Activated T-helper 2 cell treated with anti-CD3 and anti-CD28 coated beads, Interferon-gamma antibody, Interleukin-2, Interleukin-4, amounts not matched to agents 10 μg/mL and 5 μg/mL and 100 μg/mL, durations not matched to agents 14 hours and 24 hours and 36 hours (primary cell): ENCODE measurements at regions not wholly inside any gene's neighbourhood (a gene's known extent, or its start where the extent isn't known, plus 50 kb on each side); places are given as distances from the start of the nearest gene placed in this dataset.

Source experiments
- DNase-seq: peaks from one replicate; pipeline ENCODE4 v3.0.0; 2021; ENCODE audit warnings: low spot score
- H3K27ac Mint-ChIP-seq: one replicate; pipeline ENCODE4 v1.8.0; 2021; ENCODE audit warnings: mixed read lengths
- H3K27me3 Mint-ChIP-seq: one replicate; pipeline ENCODE4 v1.8.0; 2021; ENCODE audit warnings: low read depth, mixed read lengths
- H3K36me3 Mint-ChIP-seq: one replicate; pipeline ENCODE4 v1.8.0; 2021; ENCODE audit warnings: low read depth, mixed read lengths
- H3K4me1 Mint-ChIP-seq: one replicate; pipeline ENCODE4 v1.8.0; 2021; ENCODE audit warnings: low read depth, mixed read lengths
- H3K4me3 Mint-ChIP-seq: one replicate; pipeline ENCODE4 v1.8.0; 2021; ENCODE audit warnings: low read depth, mild to moderate bottlenecking, moderate library complexity, mixed read lengths
- H3K9me3 Mint-ChIP-seq: one replicate; pipeline ENCODE4 v1.8.0; 2021; ENCODE audit warnings: mixed read lengths
- intact Hi-C: fragments of 100-400 bp; cut with micrococcal nuclease; formaldehyde crosslinking; loops from one replicate; pipeline ENCODE4 v1.15.1; 2023

GRCh38 chr6:12418946-12419345 lies 128.8 kb downstream of the EDN1 start:
- no peaks in the 10 kb centered on the region for H3K4me1 Mint-ChIP-seq
- no peak for DNase-seq
- H3K4me3 Mint-ChIP-seq: no peak overlapping the region
- no peak overlapping the region for H3K27ac Mint-ChIP-seq
- H3K9me3 Mint-ChIP-seq: no peaks in the 10 kb centered on the region
- intact Hi-C loops: no loop called here
- no peaks in the 10 kb centered on the region for H3K36me3 Mint-ChIP-seq
- peaks cover 2% of the 10 kb centered on the region for H3K27me3 Mint-ChIP-seq

- H3K4me1 Mint-ChIP-seq: no peaks in the 10 kb centered on the region
- intact Hi-C loops: no loop called here
- peaks cover 2% of the 10 kb centered on the region for H3K27me3 Mint-ChIP-seq
- no peak overlapping the region for H3K27ac Mint-ChIP-seq
- no peaks in the 10 kb centered on the region for H3K36me3 Mint-ChIP-seq
- no peak overlapping the region for H3K4me3 Mint-ChIP-seq
- DNase-seq: no peak
- H3K9me3 Mint-ChIP-seq: no peaks in the 10 kb centered on the region
Observed at GRCh38 chr6:12419631-12420272, 129.6 kb downstream of the EDN1 start.

DNA sequence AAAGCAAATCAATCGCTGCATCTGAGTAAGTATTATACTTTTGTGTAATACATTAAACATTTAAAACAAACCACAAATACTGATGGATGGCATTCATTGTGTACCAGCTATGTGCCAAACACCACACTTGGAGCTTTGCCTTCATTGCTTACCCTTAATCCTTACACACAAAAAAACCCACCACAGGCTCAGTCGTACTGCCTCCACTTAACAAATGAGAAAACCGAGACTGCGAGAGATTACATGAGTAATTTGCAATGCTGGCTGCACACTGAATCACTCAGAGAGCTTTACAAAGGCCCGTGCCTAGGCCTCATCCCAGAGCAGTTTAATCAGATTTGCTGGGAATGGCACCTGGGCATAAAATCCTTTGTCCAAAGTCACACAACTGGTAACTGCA lies 130.5 kb downstream of the EDN1 start:
- Mint-ChIP-seq H3K27me3 (peaks cover 2% of the 10 kb centered on the region), H3K4me1 (no peaks in the 10 kb centered on the region), H3K4me3 (no peak overlapping the region), H3K9me3 (no peaks in the 10 kb centered on the region), H3K36me3 (no peaks in the 10 kb centered on the region), H3K27ac (no peak overlapping the region)
- intact Hi-C loops: no loop called here
- no peak for DNase-seq

DNA sequence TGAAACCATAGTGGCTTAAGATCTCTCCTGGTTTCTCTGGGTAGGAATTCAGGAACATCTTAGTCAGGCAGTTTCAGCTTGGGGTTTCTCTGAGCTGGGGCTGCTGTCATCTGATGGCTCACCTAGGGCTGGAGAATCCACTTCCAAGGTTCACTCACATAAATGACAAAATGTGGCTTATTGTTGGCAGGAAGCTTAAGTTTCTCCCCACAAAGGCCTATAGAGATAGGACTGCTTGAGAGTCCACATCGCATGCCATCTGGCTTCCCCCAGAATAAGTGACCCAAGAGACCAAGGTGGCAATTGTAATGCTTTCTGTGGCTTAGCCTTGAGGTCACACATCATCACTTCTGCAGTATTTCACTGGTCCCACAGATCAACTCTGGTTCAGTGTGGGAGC lies 131.4 kb downstream of the EDN1 start:
- no peaks in the 10 kb centered on the region for H3K9me3 Mint-ChIP-seq
- H3K27me3 Mint-ChIP-seq: no peaks in the 10 kb centered on the region
- no peak for DNase-seq
- intact Hi-C loops: no loop called here
- H3K4me1 Mint-ChIP-seq: no peaks in the 10 kb centered on the region
- H3K4me3 Mint-ChIP-seq: no peak overlapping the region
- no peak overlapping the region for H3K27ac Mint-ChIP-seq
- no peaks in the 10 kb centered on the region for H3K36me3 Mint-ChIP-seq

GRCh38 chr6:12422848-12423247 lies 132.7 kb downstream of the EDN1 start:
- Mint-ChIP-seq H3K9me3 (no peaks in the 10 kb centered on the region), H3K27me3 (no peaks in the 10 kb centered on the region)

DNA sequence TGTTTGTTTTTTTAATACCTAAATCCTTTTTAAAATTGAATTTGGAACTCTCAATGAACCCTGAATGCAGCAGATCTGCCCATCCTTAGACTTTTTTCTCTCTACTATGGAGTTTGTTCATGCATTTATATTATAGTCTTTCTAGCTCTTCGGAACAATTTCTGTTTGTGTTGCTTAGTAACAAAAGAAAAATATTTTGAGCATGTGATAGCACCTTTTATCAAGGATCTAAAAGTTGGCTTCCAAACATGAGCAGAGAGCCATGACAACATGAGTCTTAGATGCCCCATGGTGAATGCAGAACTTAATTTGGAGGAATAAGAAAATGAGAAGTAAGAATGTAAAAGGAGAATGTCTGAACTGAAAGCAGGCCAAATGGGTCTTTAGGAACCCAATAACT lies 133.7 kb downstream of the EDN1 start:
- no peaks in the 10 kb centered on the region for H3K27me3 Mint-ChIP-seq
- H3K27ac Mint-ChIP-seq: no peak overlapping the region
- H3K4me3 Mint-ChIP-seq: no peak overlapping the region
- intact Hi-C loops: no loop called here
- DNase-seq: no peak
- no peaks in the 10 kb centered on the region for H3K9me3 Mint-ChIP-seq
- no peaks in the 10 kb centered on the region for H3K4me1 Mint-ChIP-seq
- H3K36me3 Mint-ChIP-seq: no peaks in the 10 kb centered on the region

More at GRCh38 chr6:12422848-12423247, 132.7 kb downstream of the EDN1 start:
- Mint-ChIP-seq H3K36me3 (no peaks in the 10 kb centered on the region), H3K4me3 (no peak overlapping the region), H3K4me1 (no peaks in the 10 kb centered on the region), H3K27ac (no peak overlapping the region)
- no peak for DNase-seq
- intact Hi-C loops: no loop called here

DNA sequence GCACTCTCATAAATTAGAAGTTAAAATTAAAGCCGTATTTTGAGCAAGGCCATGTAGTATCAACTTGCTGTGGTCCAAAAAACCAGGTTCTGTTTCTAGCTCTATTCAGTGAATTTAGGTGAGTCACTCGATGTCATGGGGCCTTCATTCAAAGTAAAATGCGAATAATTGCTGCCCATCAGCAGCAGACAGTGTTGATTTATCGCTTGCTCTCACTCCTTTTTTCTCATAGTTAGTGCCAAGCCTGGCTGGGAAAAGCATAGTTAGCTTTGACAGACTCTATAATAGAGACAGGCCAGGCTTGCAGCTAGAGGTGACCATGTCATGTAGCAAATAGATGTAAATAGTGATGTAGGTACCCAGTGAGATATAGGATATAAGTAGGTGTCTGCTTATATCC lies 136.0 kb downstream of the EDN1 start:
- Mint-ChIP-seq H3K9me3 (no peaks in the 10 kb centered on the region), H3K36me3 (no peaks in the 10 kb centered on the region), H3K27ac (no peak overlapping the region), H3K4me1 (no peaks in the 10 kb centered on the region), H3K4me3 (no peak overlapping the region), H3K27me3 (no peaks in the 10 kb centered on the region)
- DNase-seq: no peak
- intact Hi-C loops: no loop called here

DNA sequence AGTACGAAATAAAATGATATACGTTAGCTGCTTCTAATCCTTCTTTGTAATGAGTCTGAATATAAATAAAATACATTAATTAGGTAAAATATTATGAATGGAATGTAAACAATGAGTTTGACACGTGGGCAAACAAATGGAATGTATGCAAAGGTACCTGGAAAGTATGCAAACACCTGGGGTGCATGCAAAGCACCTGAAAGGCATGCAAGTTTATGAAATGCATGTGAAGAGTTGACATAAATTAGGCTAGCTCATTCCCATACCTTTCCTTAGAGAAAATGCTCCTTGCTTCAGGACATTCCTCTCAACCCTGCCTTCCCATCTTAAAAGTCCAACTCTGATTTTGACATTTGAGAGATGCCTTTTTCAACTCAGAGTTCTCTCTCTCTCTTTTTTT lies 140.9 kb downstream of the EDN1 start:
- intact Hi-C loops: no loop called here
- H3K36me3 Mint-ChIP-seq: no peaks in the 10 kb centered on the region
- H3K4me1 Mint-ChIP-seq: no peaks in the 10 kb centered on the region
- no peak for DNase-seq
- no peak overlapping the region for H3K27ac Mint-ChIP-seq
- H3K4me3 Mint-ChIP-seq: no peak overlapping the region
- peaks cover 4% of the 10 kb centered on the region for H3K9me3 Mint-ChIP-seq
- H3K27me3 Mint-ChIP-seq: no peaks in the 10 kb centered on the region

DNA sequence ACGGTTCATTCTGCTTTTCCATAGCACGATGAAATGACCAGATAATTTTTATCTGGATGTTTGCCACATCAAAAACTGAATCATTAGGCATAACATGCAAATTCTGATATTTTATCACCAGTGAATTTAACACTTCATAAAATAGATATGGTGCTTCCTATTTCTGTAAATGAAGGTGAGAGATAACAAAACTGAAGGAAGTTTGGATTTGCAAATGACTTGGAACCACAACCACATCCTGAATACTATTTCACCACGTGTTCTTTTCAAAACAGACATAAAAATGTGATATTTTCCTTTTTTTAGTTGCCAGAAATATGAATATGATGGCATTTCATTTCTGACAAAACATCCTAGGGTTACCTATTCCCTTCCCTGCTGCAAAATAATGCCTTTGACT lies 146.1 kb downstream of the EDN1 start:
- intact Hi-C loops: no loop called here
- Mint-ChIP-seq H3K27me3 (no peaks in the 10 kb centered on the region), H3K27ac (no peak overlapping the region)

GRCh38 chr6:12436683-12437082 lies 146.5 kb downstream of the EDN1 start:
- DNase-seq: no peak
- no peaks in the 10 kb centered on the region for H3K27me3 Mint-ChIP-seq
- no peak overlapping the region for H3K27ac Mint-ChIP-seq
- H3K36me3 Mint-ChIP-seq: no peaks in the 10 kb centered on the region
- H3K9me3 Mint-ChIP-seq: peaks cover 10% of the 10 kb centered on the region
- intact Hi-C loops: no loop called here
- H3K4me1 Mint-ChIP-seq: peaks cover 3% of the 10 kb centered on the region
- no peak overlapping the region for H3K4me3 Mint-ChIP-seq

More for the DNA sequence above, 146.1 kb downstream of the EDN1 start:
- H3K9me3 Mint-ChIP-seq: peaks cover 10% of the 10 kb centered on the region
- H3K4me1 Mint-ChIP-seq: peaks cover 2% of the 10 kb centered on the region
- H3K36me3 Mint-ChIP-seq: no peaks in the 10 kb centered on the region
- H3K4me3 Mint-ChIP-seq: no peak overlapping the region
- no peak for DNase-seq

DNA sequence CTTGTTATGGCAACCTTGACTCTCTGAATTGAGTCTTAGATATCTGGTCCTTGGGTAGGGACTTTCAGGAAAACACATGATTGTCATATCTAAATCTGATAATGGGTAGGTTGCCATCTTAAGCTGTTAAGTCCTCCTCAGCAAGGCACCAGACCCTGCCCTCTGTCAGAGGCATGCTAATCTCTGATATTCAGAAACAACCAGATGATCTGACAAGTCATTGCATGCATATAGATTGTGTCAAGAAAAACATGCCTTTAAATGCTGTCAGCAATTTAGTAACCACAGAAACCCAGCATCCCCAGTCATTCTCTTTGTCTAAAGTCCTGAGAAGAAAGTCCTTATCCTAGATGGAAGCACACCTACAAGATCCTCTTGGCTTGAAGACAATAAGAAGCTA lies 149.1 kb downstream of the EDN1 start:
- H3K27me3 Mint-ChIP-seq: peaks cover 4% of the 10 kb centered on the region
- H3K4me3 Mint-ChIP-seq: no peak overlapping the region
- no peak for DNase-seq
- H3K36me3 Mint-ChIP-seq: no peaks in the 10 kb centered on the region
- intact Hi-C loops: no loop called here
- peaks cover 5% of the 10 kb centered on the region for H3K9me3 Mint-ChIP-seq
- no peak overlapping the region for H3K27ac Mint-ChIP-seq
- H3K4me1 Mint-ChIP-seq: peaks cover 13% of the 10 kb centered on the region

GRCh38 chr6:12440981-12441380 lies 150.8 kb downstream of the EDN1 start:
- Mint-ChIP-seq H3K4me3 (no peak overlapping the region), H3K36me3 (no peaks in the 10 kb centered on the region), H3K27ac (no peak overlapping the region), H3K4me1 (peaks cover 13% of the 10 kb centered on the region), H3K9me3 (peaks cover 5% of the 10 kb centered on the region), H3K27me3 (peaks cover 4% of the 10 kb centered on the region)
- intact Hi-C loops: no loop called here
- no peak for DNase-seq

- Mint-ChIP-seq H3K36me3 (no peaks in the 10 kb centered on the region), H3K27me3 (peaks cover 4% of the 10 kb centered on the region), H3K4me1 (peaks cover 12% of the 10 kb centered on the region), H3K27ac (no peak overlapping the region), H3K4me3 (no peak overlapping the region), H3K9me3 (peaks cover 5% of the 10 kb centered on the region)
- DNase-seq: no peak
- intact Hi-C loops: no loop called here
Observed at GRCh38 chr6:12442455-12442854, 152.3 kb downstream of the EDN1 start.

DNA sequence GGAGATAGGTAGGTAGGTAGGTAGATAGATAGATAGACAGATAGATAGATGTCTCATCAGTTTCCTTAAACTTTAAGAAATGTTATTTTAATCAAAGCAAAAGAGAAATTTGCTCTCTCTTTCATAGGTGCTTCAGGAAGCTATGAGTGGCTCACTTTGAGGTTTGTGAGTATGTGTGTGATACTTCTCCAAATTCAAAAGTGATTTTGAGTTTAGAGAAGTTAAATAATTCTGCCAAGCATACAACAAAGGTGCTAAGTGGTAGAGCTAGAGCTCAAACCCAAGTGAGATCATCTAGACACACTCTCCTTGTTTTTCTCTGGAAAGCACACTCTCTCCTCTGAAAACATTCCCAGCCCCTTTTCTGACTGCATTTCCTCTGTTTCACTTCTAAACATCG lies 156.2 kb downstream of the EDN1 start:
- peaks cover 4% of the 10 kb centered on the region for H3K9me3 Mint-ChIP-seq

More for the DNA sequence above, 156.2 kb downstream of the EDN1 start:
- Mint-ChIP-seq H3K4me3 (no peak overlapping the region), H3K36me3 (no peaks in the 10 kb centered on the region), H3K4me1 (peaks cover 12% of the 10 kb centered on the region), H3K27ac (no peak overlapping the region), H3K27me3 (peaks cover 7% of the 10 kb centered on the region)
- intact Hi-C loops: no loop called here
- DNase-seq: no peak
